GM19324 (cell line): ENCODE measurements at regions not wholly inside any gene's neighbourhood (a gene's known extent, or its start where the extent isn't known, plus 50 kb on each side); places are given as distances from the start of the nearest gene placed in this dataset.
"Not testable (repeated sequence)": the region's sequence is repeated elsewhere in the genome, so short reads cannot be mapped to it uniquely, and the experiment has no call there.

Experiments used
- ATAC-seq: cut with Tn5 transposase; IDR thresholded peaks from one replicate; pipeline ENCODE4 v1.9.1; 2021; ENCODE audit warnings: mild to moderate bottlenecking, moderate library complexity; ENCODE audit not compliant: unreplicated experiment, low FRiP score

GRCh38 chr10:33965795-33966581 lies 631.5 kb upstream of the NRP1 start:
- ATAC-seq, result no peak

DNA sequence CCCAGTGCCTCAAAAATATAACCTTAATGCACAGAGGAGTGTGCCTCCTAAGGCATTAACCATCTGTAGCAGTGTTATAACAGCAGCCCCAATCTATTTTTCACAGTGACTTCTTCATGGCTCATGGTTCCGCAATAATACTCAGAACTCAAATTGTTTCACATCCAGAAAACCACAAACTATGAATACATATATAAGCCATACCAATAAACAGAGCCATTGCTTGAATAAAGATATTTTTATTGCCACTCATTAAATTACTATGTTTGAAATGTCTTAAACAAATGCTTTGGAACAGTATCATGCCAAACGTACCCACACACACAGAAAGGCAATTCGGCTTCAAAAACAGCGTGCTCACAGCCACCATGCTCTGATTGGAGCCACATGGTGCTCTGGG lies 629.3 kb upstream of the NRP1 start:
- no peak for ATAC-seq

- ATAC-seq, result not testable (repeated sequence)
These were observed 621.9 kb upstream of the NRP1 start for GRCh38 chr10:33956322-33956721.

DNA sequence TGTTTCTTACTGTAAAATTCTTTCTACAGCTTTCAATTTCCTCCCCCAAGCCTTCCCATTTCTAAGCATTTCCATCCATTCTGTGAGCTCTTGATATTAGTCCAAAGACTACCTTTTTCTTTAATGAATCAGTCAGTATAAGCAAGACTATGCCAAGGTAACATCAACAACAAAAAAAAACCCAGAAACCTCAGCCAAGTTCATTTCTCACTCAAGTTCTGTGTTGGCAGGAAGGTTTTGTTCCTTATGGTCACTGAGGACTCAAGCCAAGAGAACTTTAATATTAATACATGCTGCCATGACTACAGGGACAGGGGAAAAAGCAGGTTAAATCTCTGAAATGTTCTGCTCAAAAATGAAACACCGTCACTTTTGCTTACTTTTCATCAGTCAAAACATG lies 621.2 kb upstream of the NRP1 start:
- ATAC-seq, result no peak

DNA sequence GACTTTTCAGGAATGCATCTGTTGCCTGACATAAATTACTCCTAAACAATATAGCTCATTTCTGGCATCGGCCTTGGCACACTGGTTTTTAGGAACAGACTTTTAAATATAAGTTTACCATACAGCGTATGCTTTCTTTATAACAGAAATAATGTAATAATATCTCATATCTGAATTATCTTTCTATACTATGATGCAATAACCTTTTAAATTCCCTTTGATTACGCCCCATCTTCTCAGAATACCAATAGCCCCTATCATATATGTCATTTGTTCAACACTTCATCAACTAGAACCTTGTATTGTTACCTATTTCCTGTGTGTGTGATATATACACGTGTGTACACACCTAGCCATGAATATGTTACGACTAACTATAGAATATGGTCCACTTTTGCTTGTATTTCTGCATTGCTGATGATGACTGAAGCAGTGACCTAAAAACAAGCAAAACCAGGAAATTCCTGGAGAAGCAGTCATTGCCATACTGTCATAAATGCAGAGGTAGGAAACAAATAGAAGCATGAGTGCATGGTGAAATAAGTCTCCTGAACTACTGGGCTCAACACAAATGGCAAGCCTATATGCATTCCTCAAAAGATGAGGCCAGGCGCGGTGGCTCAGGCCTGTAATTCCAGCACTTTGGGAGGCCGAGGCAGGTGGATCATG lies 618.4 kb upstream of the NRP1 start:
- no peak for ATAC-seq

- ATAC-seq, result no peak
These were observed 615.7 kb upstream of the NRP1 start for GRCh38 chr10:33950206-33950605.

DNA sequence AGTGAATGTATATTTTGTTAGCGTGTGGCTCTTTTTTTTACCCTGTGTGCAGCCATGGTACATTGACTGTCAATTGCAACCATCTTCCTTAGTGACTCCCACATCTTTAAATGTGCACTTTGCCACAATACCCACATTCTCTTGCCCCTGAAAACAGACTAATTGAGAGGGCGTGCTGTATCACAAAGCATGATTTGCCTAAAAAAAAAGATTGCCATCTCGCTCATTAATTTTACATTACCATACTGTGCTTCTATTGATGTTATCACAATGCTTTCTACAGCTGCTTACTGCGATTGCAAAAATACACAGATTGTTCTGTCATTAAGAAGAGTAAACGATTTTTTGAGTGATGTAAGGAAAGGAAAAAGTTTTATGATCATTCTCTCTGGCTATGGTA lies 613.1 kb upstream of the NRP1 start:
- no peak for ATAC-seq

DNA sequence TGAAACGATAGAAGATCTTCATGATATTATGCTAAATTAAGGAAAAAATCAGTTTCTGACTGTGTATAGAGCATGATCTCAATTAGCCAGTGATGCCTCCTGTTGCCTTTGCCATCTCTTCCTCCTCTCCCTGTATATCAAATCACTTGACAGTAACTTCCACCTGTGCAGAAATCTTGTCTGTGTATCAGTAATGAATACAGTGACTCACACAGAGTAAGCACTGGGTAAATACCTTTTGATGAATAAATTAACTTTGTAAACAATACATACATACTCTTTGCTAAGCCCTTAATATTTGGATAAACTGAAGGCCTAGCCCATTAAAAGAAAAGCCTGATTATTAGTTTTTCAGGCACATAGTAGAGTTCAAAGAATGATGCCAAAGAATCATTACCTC lies 610.6 kb upstream of the NRP1 start:
- no peak for ATAC-seq

DNA sequence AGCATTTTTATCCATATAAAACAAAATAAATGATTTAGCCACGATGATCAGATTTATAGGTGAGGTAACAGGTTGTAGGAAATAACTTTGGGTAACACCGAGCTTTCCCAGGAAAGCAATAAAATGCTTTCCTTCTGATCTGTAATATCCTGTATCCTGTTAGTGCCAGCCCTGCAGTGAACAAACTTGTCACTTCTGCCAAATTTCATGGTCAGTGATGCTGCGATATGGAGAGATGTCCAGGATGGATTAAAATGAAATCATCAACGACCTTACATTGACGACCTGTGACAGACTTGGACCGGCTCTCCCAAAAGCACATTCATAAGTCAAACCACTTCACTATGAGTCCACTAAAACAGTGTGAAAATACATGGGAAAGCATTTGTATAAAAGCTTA lies 608.0 kb upstream of the NRP1 start:
- ATAC-seq, result no peak

DNA sequence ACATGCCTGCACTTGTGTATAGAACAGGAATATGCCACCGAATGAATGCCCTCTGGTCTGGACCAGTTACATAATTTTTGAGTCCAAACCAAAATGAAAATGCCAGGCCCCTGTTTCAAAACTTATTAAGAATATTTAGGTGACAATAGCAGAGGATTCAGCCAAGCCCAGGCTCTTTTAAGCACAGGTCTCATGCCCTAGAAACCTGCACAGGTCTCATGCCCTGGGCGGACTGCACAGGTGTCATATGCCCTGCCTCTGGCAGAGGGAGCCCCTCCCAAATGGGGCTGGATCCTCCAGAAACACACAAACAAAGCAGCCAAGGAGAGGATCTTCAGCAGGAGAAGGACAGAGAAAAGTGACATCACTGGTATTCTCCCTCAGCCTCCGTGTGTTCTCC lies 605.4 kb upstream of the NRP1 start:
- no peak for ATAC-seq

- no peak for ATAC-seq
These were observed 604.9 kb upstream of the NRP1 start for GRCh38 chr10:33939410-33939809.

DNA sequence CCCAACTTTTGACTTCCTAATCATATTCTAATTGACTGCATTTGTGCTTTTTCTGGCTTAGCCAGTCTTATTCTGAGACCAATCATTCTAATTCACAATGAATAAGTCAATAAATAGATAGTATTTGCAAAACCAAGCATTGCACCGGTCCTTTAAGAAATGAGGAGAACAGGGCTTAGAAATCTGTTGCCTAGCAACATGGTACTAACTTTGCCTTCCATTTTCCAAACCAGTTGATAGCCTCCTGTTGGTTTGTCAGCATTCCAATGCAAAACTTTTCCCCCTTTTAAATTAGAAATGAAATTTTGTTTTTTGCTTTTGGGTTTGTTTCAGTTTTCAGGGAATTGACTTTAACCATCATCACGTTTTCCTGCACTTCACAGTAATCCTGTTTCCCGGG lies 603.5 kb upstream of the NRP1 start:
- ATAC-seq, result no peak

- no peak for ATAC-seq
These were observed 602.7 kb upstream of the NRP1 start for GRCh38 chr10:33937036-33937730.

GRCh38 chr10:33935350-33935749 lies 600.9 kb upstream of the NRP1 start:
- no peak for ATAC-seq

- ATAC-seq, result no peak
These were observed 595.6 kb upstream of the NRP1 start for GRCh38 chr10:33930079-33930478.

DNA sequence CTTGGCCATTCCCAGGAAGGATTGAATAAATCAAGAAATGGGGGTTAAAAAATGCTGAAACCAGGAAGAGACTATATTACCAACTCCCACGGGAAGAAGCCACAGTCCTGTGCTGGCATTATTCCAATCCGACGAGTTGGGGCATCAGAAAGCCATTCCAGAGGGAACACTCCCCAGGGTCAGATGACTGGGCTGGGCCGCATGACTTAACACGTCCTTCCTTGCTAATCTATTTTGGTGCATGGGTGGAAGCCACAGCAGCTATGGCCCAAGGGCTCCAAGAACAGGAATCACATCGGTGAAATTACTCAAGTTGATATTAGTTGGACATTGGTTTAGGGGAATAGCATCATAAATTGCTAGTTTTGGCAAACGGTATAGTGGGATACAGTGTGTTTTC lies 592.9 kb upstream of the NRP1 start:
- ATAC-seq, result no peak

DNA sequence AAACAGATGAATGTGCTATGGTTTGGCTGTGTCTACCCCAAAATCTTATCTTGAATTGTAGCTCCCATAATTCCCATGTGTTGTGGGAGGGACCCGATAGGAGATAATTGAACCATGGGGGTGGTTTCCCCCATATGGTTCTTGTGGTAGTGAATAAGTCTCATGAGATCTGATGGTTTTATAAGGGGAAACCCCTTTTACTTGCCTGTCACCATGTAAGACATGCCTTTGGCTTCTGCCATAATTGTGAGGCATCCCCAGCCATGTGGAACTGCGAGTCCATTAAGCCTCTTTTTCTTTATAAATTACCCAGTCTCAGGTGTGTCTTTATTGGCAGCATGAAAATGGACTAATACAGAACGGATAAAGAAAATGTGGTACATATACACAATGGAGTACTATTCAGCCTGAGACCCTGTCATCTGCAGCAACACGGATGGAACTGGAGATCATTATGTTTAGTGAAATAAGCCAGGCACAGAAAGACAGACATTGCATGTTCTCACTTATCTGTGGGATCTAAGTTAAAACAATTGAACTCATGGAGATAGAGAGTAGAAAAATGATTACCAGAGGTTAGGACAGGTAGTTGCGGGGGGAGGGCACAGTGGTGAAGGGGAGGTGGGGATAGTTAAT lies 587.6 kb upstream of the NRP1 start:
- ATAC-seq, result no peak

GRCh38 chr10:33920351-33920750 lies 585.9 kb upstream of the NRP1 start:
- no peak for ATAC-seq

GRCh38 chr10:33919244-33919643 lies 584.8 kb upstream of the NRP1 start:
- ATAC-seq, result no peak

DNA sequence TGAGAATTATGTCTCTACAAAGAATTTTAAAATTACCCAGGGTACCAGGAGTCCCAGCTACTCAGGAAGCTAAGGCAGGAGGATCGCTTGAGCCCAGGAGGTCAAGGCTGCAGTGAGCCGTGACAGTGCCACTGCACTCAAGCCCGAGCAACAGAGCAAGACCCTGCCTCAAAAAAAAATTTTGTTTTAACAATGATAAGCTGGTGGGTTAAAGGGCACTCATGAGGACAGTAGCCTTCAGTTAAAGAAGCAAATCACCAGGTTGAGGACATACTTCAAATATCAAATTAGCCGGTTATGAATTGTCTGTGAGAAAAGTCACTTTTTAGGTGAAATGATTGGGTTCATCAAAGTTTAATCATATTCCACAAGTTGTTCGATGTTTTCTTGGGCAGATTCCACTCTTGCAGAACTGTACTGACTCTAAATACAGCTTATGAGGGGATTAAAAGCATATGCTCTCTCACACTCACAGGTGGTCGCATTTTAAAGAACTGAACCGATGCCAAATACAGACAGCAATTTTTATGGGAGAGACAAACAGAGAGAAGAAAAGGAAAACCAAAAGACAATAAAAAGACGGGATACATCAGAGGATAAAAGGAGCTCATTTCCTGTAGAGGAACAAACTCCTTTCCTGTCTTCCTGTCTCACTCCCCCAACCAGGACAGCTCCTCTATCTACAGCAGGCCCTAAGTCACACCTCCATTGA lies 582.8 kb upstream of the NRP1 start:
- ATAC-seq, result no peak

DNA sequence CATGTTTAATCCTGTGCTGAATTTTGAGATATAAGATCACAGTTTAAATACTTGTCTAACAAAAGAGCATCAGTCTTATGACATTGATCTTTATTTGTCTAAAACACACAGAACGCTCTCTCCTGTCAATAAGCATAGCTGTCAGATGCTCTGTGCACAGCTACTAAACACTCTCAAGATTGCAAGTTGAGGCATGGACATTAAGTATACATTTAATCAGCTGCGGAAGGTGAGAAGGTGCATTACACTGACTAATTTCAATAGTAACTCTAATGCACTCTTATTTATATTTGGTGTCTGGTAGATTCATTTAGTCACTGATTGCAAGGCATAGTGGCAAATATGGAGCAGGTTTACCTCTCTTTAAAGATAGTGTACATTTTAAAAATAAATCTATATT lies 580.3 kb upstream of the NRP1 start:
- no peak for ATAC-seq
